ENCODE measurements at regions not wholly inside any gene's neighbourhood (a gene's known extent, or its start where the extent isn't known, plus 50 kb on each side); places are given as distances from the start of the nearest gene placed in this dataset.

DNA sequence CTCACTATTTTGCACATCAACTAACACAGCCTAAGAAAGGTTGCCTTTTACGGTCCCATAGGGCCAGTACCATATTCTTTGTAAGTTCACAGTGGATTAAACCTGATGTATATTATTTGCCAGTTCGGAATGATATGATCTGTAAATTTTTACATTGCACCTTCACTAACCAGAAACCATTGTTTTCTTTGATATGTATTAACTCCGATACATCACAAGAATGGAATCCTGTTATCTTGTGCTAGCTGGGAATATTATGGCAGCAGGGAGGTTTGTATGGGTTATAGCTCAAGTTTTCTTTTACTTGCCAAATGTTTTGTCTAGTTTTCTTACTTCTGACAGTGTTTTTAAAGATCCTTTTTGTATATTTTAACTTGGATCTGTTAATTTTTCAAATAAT, 51.4 kb upstream of the S1PR1 start:
- Histone ChIP-seq H3K4me3 (no peak overlapping the region), H3K4me2 (no peak overlapping the region), H4K20me1 (ENCODE audit: low read depth) (no peaks in the 10 kb centered on the region), H3K9ac (no peak overlapping the region), H3K4me1 (no peaks in the 10 kb centered on the region), H3K27me3 (no peaks in the 10 kb centered on the region), H3K27ac (no peak overlapping the region), H3K36me3 (no peaks in the 10 kb centered on the region), H2AFZ (replicated peaks) (no peak overlapping the region), H3K79me2 (ENCODE audit: low read depth) (no peaks in the 10 kb centered on the region), H3K9me3 (ENCODE audit: low read depth) (no peaks in the 10 kb centered on the region), H3F3A (ENCODE audit: low read depth) (no peaks in the 10 kb centered on the region)
- Mint-ChIP-seq H3K27me3 (ENCODE audit: insufficient read depth, low read depth) (peaks cover 8% of the 10 kb centered on the region), H3K9me3 (no peaks in the 10 kb centered on the region), H3K27ac (no peak overlapping the region), H3K36me3 (no peaks in the 10 kb centered on the region), H3K4me3 (no peak overlapping the region), H3K4me1 (no peaks in the 10 kb centered on the region)
- DNase-seq (ENCODE audit: low spot score), result no peak
- TF ChIP-seq EZH2phosphoT487 (IDR thresholded peaks at IDR 0.05), result no peak
- TF ChIP-seq, protein P1, sequence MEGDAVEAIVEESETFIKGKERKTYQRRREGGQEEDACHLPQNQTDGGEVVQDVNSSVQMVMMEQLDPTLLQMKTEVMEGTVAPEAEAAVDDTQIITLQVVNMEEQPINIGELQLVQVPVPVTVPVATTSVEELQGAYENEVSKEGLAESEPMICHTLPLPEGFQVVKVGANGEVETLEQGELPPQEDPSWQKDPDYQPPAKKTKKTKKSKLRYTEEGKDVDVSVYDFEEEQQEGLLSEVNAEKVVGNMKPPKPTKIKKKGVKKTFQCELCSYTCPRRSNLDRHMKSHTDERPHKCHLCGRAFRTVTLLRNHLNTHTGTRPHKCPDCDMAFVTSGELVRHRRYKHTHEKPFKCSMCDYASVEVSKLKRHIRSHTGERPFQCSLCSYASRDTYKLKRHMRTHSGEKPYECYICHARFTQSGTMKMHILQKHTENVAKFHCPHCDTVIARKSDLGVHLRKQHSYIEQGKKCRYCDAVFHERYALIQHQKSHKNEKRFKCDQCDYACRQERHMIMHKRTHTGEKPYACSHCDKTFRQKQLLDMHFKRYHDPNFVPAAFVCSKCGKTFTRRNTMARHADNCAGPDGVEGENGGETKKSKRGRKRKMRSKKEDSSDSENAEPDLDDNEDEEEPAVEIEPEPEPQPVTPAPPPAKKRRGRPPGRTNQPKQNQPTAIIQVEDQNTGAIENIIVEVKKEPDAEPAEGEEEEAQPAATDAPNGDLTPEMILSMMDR (IDR thresholded peaks at IDR 0.05), result no peak
- TF ChIP-seq EZH2 (IDR thresholded peaks at IDR 0.05), result no peak

DNA sequence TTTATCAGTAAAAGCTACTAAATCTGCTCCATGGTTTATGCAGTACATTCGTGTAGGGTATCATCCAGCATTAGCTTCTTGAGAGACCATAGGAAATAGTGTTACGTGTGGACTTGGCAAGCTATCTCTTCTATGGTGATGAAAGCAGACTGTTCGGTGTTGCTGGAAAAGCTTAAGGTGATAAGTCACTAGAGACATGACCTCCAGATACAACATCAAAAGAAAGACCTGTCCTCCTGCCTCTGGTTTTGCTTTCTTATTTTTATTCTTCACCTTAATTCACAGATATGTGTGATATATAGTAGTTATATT, 53.5 kb upstream of the S1PR1 start:
- Mint-ChIP-seq H3K27me3 (ENCODE audit: insufficient read depth, low read depth) (peaks cover 6% of the 10 kb centered on the region), H3K36me3 (no peaks in the 10 kb centered on the region), H3K9me3 (no peaks in the 10 kb centered on the region), H3K27ac (no peak overlapping the region), H3K4me3 (no peak overlapping the region), H3K4me1 (peaks cover 6% of the 10 kb centered on the region)
- no peak overlapping the region for H3K4me3 ChIP-seq
- no peaks in the 10 kb centered on the region for H3K36me3 ChIP-seq
- no peaks in the 10 kb centered on the region for H3F3A ChIP-seq (ENCODE audit: low read depth)
- H3K9me3 ChIP-seq (ENCODE audit: low read depth), result no peaks in the 10 kb centered on the region
- no peaks in the 10 kb centered on the region for H3K4me1 ChIP-seq
- H3K79me2 ChIP-seq (ENCODE audit: low read depth), result no peaks in the 10 kb centered on the region
- H3K9ac ChIP-seq, result no peak overlapping the region
- H3K27me3 ChIP-seq, result no peaks in the 10 kb centered on the region
- TF ChIP-seq, protein P1 (IDR thresholded peaks at IDR 0.05), result no peak
- no peak for TF ChIP-seq EZH2 (IDR thresholded peaks at IDR 0.05)
- TF ChIP-seq EZH2phosphoT487 (IDR thresholded peaks at IDR 0.05), result no peak
- H3K27ac ChIP-seq, result no peak overlapping the region
- no peak overlapping the region for H3K4me2 ChIP-seq
- H4K20me1 ChIP-seq (ENCODE audit: low read depth), result no peaks in the 10 kb centered on the region
- no peak for DNase-seq (ENCODE audit: low spot score)
- no peak overlapping the region for H2AFZ ChIP-seq (replicated peaks)

DNA sequence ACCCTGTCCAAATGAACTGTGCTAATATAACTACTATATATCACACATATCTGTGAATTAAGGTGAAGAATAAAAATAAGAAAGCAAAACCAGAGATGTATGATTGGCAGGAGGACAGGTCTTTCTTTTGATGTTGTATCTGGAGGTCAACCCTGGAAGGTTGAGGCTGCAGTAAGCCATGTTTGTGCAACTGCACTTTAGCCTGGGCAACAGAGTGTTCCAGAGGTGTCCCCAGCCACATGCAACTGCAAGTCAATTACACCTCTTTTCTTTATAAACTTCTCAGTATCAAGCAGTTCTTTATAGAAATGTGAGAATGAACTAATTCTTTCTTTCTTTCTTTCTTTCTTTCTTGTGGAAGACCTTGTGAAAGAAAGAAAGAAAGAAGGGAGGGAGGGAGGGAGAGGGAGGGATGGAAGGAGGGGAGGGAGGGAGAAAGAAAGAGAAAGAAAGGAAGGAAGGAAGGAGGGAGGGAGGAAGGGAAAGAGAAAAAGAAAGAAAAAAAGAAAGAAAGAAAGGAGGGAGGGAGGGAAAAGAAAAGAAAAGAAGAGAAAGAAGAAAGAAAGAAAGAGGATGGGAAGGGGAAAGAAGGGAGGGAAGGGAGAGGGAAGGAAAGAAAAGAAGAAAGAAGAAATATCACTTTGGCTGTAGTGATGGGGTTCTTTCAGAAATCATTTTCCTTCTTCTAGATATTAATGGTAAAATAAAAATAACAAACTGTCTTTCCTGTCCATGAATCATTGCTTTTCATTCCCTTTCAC, 54.0 kb upstream of the S1PR1 start:
- Histone ChIP-seq H3K79me2 (ENCODE audit: low read depth) (no peaks in the 10 kb centered on the region), H4K20me1 (ENCODE audit: low read depth) (no peaks in the 10 kb centered on the region), H3K4me2 (no peak overlapping the region), H3K27ac (no peak overlapping the region), H2AFZ (replicated peaks) (no peak overlapping the region), H3K9me3 (ENCODE audit: low read depth) (no peaks in the 10 kb centered on the region), H3K4me3 (no peak overlapping the region), H3F3A (ENCODE audit: low read depth) (no peaks in the 10 kb centered on the region), H3K36me3 (no peaks in the 10 kb centered on the region), H3K27me3 (no peaks in the 10 kb centered on the region), H3K4me1 (no peaks in the 10 kb centered on the region), H3K9ac (no peak overlapping the region)
- no peak for TF ChIP-seq EZH2phosphoT487 (IDR thresholded peaks at IDR 0.05)
- TF ChIP-seq EZH2 (IDR thresholded peaks at IDR 0.05), result no peak
- TF ChIP-seq, protein P1 (IDR thresholded peaks at IDR 0.05), result no peak
- Mint-ChIP-seq H3K9me3 (no peaks in the 10 kb centered on the region), H3K36me3 (no peaks in the 10 kb centered on the region), H3K4me3 (no peak overlapping the region), H3K4me1 (peaks cover 6% of the 10 kb centered on the region), H3K27me3 (ENCODE audit: insufficient read depth, low read depth) (peaks cover 6% of the 10 kb centered on the region), H3K27ac (no peak overlapping the region)
- DNase-seq (ENCODE audit: low spot score), result no peak

All from neural progenitor cell (in vitro differentiated cells).